Caco-2 (cell line): ENCODE measurements at regions not wholly inside any gene's neighbourhood (a gene's known extent, or its start where the extent isn't known, plus 50 kb on each side); places are given as distances from the start of the nearest gene placed in this dataset.
"Not testable (repeated sequence)": the region's sequence is repeated elsewhere in the genome, so short reads cannot be mapped to it uniquely, and the experiment has no call there.

Experiments
- BruUV-seq: library from RNA; stranded (reverse); fragments of 400-500 nt; replicated peaks from 2 replicates; lab custom pipeline; 2021; lab: Mats Ljungman, UMichigan
- CTCF ChIA-PET: fragments of 300-600 bp; sonication (Branson Sonifier 250); formaldehyde crosslinking; loops from one replicate; lab custom pipeline; 2022; ENCODE audit warnings: antibody characterized with exemption; lab: Charles Lee
- POLR2A ChIA-PET: fragments of 300-600 bp; sonication (Branson Sonifier 250); formaldehyde crosslinking; loops from one replicate; lab custom pipeline; 2022; ENCODE audit warnings: antibody characterized with exemption; lab: Charles Lee
- DNase-seq, 2 experiments: peaks; one replicate each; pipeline versions ENCODE4 v3.0.0 to v3.0.0-alpha.2; 2020 to 2022
- H3K27me3 ChIP-seq: replicated peaks from 2 replicates; pipeline ENCODE4 v1.6.0; 2011; ENCODE audit warnings: low read length; ENCODE audit not compliant: control insufficient read depth, insufficient read depth
- H3K36me3 ChIP-seq: 2 replicates; pipeline ENCODE4 v1.5.1; 2011; ENCODE audit warnings: low read length; ENCODE audit not compliant: control insufficient read depth, insufficient read depth
- H3K4me1 ChIP-seq: fragments of 250-450 bp; sonication (Bioruptor Pico); 2 replicates; pipeline ENCODE4 v1.5.1; 2020; ENCODE audit warnings: mild to moderate bottlenecking
- H3K4me3 ChIP-seq: 2 replicates; pipeline ENCODE4 v1.5.1; 2011; ENCODE audit warnings: low read depth, mild to moderate bottlenecking, control low read depth, low read length
- H3K9me3 ChIP-seq: fragments of 250-450 bp; sonication (Bioruptor Pico); 2 replicates; pipeline ENCODE4 v1.5.1; 2020; ENCODE audit warnings: mild to moderate bottlenecking, moderate library complexity
- H3K27ac Mint-ChIP-seq: one replicate; pipeline ENCODE4 v1.8.0; 2022; ENCODE audit warnings: mixed read lengths; ENCODE audit not compliant: unreplicated experiment
- H3K27me3 Mint-ChIP-seq: one replicate; pipeline ENCODE4 v1.8.0; 2022; ENCODE audit warnings: mixed read lengths; ENCODE audit not compliant: insufficient read depth, unreplicated experiment
- H3K36me3 Mint-ChIP-seq: one replicate; pipeline ENCODE4 v1.8.0; 2022; ENCODE audit warnings: mild to moderate bottlenecking, mixed read lengths; ENCODE audit not compliant: insufficient read depth, unreplicated experiment
- H3K4me1 Mint-ChIP-seq: one replicate; pipeline ENCODE4 v1.8.0; 2022; ENCODE audit warnings: low read depth, mixed read lengths; ENCODE audit not compliant: unreplicated experiment
- H3K4me3 Mint-ChIP-seq: one replicate; pipeline ENCODE4 v1.8.0; 2022; ENCODE audit warnings: mild to moderate bottlenecking, moderate library complexity, mixed read lengths; ENCODE audit not compliant: unreplicated experiment
- H3K9me3 Mint-ChIP-seq: one replicate; pipeline ENCODE4 v1.8.0; 2022; ENCODE audit warnings: mixed read lengths; ENCODE audit not compliant: unreplicated experiment
- CTCF ChIP-seq, 2 experiments: fragments of 200-600 bp in 1 of 2; IDR thresholded peaks; 1 replicate in 1 of 2; 2 replicates in 1 of 2; pipeline versions ENCODE4 v1.5.1 to v1.8.0; 2011 to 2022; ENCODE audit warnings: antibody characterized with exemption in 1 of 2, control low read depth in 1 of 2, inconsistent platforms in 1 of 2, low read depth in 1 of 2, low read length in 1 of 2, mild to moderate bottlenecking in 1 of 2, moderate library complexity in 1 of 2; ENCODE audit not compliant: insufficient read depth in 1 of 2, severe bottlenecking in 1 of 2, unreplicated experiment in 1 of 2
- intact Hi-C: fragments of 100-400 bp; cut with micrococcal nuclease; formaldehyde crosslinking; loops from one replicate; pipeline ENCODE4 v1.10.0; 2022; ENCODE audit not compliant: unreplicated experiment

- no peak for DNase-seq
Measured at GRCh38 chr13:65378484-65378883, 1851.7 kb downstream of the PCDH9 start.

GRCh38 chr13:65368832-65369231 is 1861.3 kb downstream of the PCDH9 start:
- Histone ChIP-seq H3K4me3 (no peak overlapping the region), H3K9me3 (peaks cover 4% of the 10 kb centered on the region; the same call in 1 of the 2 replicates), H3K4me1 (peaks cover 7% of the 10 kb centered on the region; the same call in 1 of the 2 replicates), H3K36me3 (no peaks in the 10 kb centered on the region), H3K27me3 (no peaks in the 10 kb centered on the region; the same call in 1 of the 2 replicates)
- Mint-ChIP-seq H3K36me3 (no peaks in the 10 kb centered on the region), H3K4me1 (peaks cover 8% of the 10 kb centered on the region), H3K9me3 (peaks cover 30% of the 10 kb centered on the region), H3K27ac (no peak overlapping the region), H3K4me3 (no peak overlapping the region), H3K27me3 (no peaks in the 10 kb centered on the region)
- intact Hi-C loops, result no loop called here
- BruUV-seq, result no TSS peak
- ChIA-PET POLR2A (no interaction called here), CTCF (no interaction called here)
- no peak for TF ChIP-seq CTCF (IDR thresholded peaks at IDR 0.05; ENCODE audit: insufficient read depth in 1 of 2, low read depth in 1 of 2, low read length in 1 of 2, severe bottlenecking in 1 of 2, unreplicated experiment in 1 of 2)
- DNase-seq, result no peak

More at GRCh38 chr13:65378484-65378883, 1851.7 kb downstream of the PCDH9 start:
- no peaks in the 10 kb centered on the region for H3K4me1 ChIP-seq
- Mint-ChIP-seq H3K36me3 (no peaks in the 10 kb centered on the region), H3K4me1 (no peaks in the 10 kb centered on the region), H3K27me3 (no peaks in the 10 kb centered on the region), H3K27ac (no peak overlapping the region), H3K9me3 (peaks cover 31% of the 10 kb centered on the region), H3K4me3 (no peak overlapping the region)
- no peaks in the 10 kb centered on the region for H3K36me3 ChIP-seq
- no TSS peak for BruUV-seq
- H3K4me3 ChIP-seq, result no peak overlapping the region
- TF ChIP-seq CTCF (IDR thresholded peaks at IDR 0.05; ENCODE audit: insufficient read depth in 1 of 2, low read depth in 1 of 2, low read length in 1 of 2, severe bottlenecking in 1 of 2, unreplicated experiment in 1 of 2), result no peak
- H3K9me3 ChIP-seq, result peaks cover 4% of the 10 kb centered on the region; the same call in 1 of the 2 replicates
- ChIA-PET CTCF (no interaction called here), POLR2A (no interaction called here)
- intact Hi-C loops, result no loop called here
- no peaks in the 10 kb centered on the region for H3K27me3 ChIP-seq

GRCh38 chr13:65353951-65354350 is 1876.2 kb downstream of the PCDH9 start:
- no peaks in the 10 kb centered on the region for H3K27me3 Mint-ChIP-seq
- no peaks in the 10 kb centered on the region for H3K4me1 Mint-ChIP-seq
- CTCF ChIA-PET, result no interaction called here
- no TSS peak for BruUV-seq
- no peak for TF ChIP-seq CTCF (IDR thresholded peaks at IDR 0.05; ENCODE audit: insufficient read depth in 1 of 2, low read depth in 1 of 2, low read length in 1 of 2, severe bottlenecking in 1 of 2, unreplicated experiment in 1 of 2)
- no peak overlapping the region for H3K4me3 Mint-ChIP-seq
- H3K27ac Mint-ChIP-seq, result no peak overlapping the region
- no peaks in the 10 kb centered on the region for H3K36me3 Mint-ChIP-seq
- Histone ChIP-seq H3K27me3 (no peaks in the 10 kb centered on the region), H3K4me1 (no peaks in the 10 kb centered on the region), H3K36me3 (no peaks in the 10 kb centered on the region), H3K9me3 (no peaks in the 10 kb centered on the region), H3K4me3 (no peak overlapping the region)
- H3K9me3 Mint-ChIP-seq, result no peaks in the 10 kb centered on the region
- POLR2A ChIA-PET, result no interaction called here
- intact Hi-C loops, result no loop called here
- DNase-seq, result no peak

GRCh38 chr13:65353150-65353549 is 1877.0 kb downstream of the PCDH9 start:
- H3K4me3 Mint-ChIP-seq, H3K27me3 ChIP-seq, BruUV-seq: not testable (repeated sequence)

More at GRCh38 chr13:65353150-65353549, 1877.0 kb downstream of the PCDH9 start:
- H3K9me3 ChIP-seq, H3K27ac Mint-ChIP-seq, H3K27me3 Mint-ChIP-seq, CTCF ChIA-PET, H3K9me3 Mint-ChIP-seq, H3K36me3 ChIP-seq, H3K4me1 Mint-ChIP-seq, POLR2A ChIA-PET, H3K4me1 ChIP-seq, DNase-seq, H3K4me3 ChIP-seq, intact Hi-C loops, H3K36me3 Mint-ChIP-seq: not testable (repeated sequence)
